WERI-Rb-1 (cell line): ENCODE measurements at regions not wholly inside any gene's neighbourhood (a gene's known extent, or its start where the extent isn't known, plus 50 kb on each side); places are given as distances from the start of the nearest gene placed in this dataset.

ENCODE experiments used
- DNase-seq: peaks from one replicate; pipeline ENCODE4 v3.0.0-alpha.2; 2020
- H3K27ac ChIP-seq: fragments of 250-450 bp; sonication (Bioruptor Pico); 2 replicates; pipeline ENCODE4 v1.5.1; 2020; ENCODE audit warnings: mild to moderate bottlenecking, moderate library complexity
- H3K27me3 ChIP-seq: fragments of 250-450 bp; sonication (Bioruptor Pico); 2 replicates; pipeline ENCODE4 v1.5.1; 2021; ENCODE audit warnings: mild to moderate bottlenecking, low read depth, moderate library complexity; ENCODE audit not compliant: insufficient read depth, severe bottlenecking
- H3K36me3 ChIP-seq: fragments of 250-450 bp; sonication (Bioruptor Pico); 2 replicates; pipeline ENCODE4 v1.5.1; 2020; ENCODE audit warnings: mild to moderate bottlenecking, moderate library complexity
- H3K4me3 ChIP-seq: 2 replicates; pipeline ENCODE4 v1.5.1; 2011; ENCODE audit warnings: low read depth, mild to moderate bottlenecking, control low read depth, low read length
- H3K9me3 ChIP-seq: fragments of 250-450 bp; sonication (Bioruptor Pico); 2 replicates; pipeline ENCODE4 v1.5.1; 2021; ENCODE audit warnings: mild to moderate bottlenecking, moderate library complexity; ENCODE audit not compliant: severe bottlenecking
- CTCF ChIP-seq: IDR thresholded peaks from 2 replicates; pipeline ENCODE4 v1.5.1; 2011; ENCODE audit warnings: low read depth, mild to moderate bottlenecking, control low read depth, inconsistent platforms, low read length

- no peaks in the 10 kb centered on the region for H3K9me3 ChIP-seq
- H3K27ac ChIP-seq = no peak overlapping the region
- TF ChIP-seq CTCF = no peak
- no peak overlapping the region for H3K4me3 ChIP-seq
- H3K36me3 ChIP-seq = no peaks in the 10 kb centered on the region
- peak; percentile 74 for DNase-seq
- H3K27me3 ChIP-seq = no peaks in the 10 kb centered on the region
Observed at GRCh38 chr2:121890041-121890440, 134.6 kb downstream of the TSN start.

GRCh38 chr2:121895723-121896571 is 140.5 kb downstream of the TSN start:
- Histone ChIP-seq H3K9me3 (no peaks in the 10 kb centered on the region), H3K27me3 (no peaks in the 10 kb centered on the region), H3K4me3 (no peak overlapping the region), H3K36me3 (no peaks in the 10 kb centered on the region), H3K27ac (no peak overlapping the region)
- no peak for DNase-seq
- no peak for TF ChIP-seq CTCF

- DNase-seq = peak; percentile 70
- H3K36me3 ChIP-seq = no peaks in the 10 kb centered on the region
- H3K27ac ChIP-seq = no peak overlapping the region
- no peak overlapping the region for H3K4me3 ChIP-seq
- no peaks in the 10 kb centered on the region for H3K9me3 ChIP-seq
- TF ChIP-seq CTCF = peak; percentile 90
- no peaks in the 10 kb centered on the region for H3K27me3 ChIP-seq
Observed at GRCh38 chr2:121897335-121897970, 142.0 kb downstream of the TSN start.

GRCh38 chr2:121898483-121898882 is 143.0 kb downstream of the TSN start:
- no peak for TF ChIP-seq CTCF
- no peak for DNase-seq
- Histone ChIP-seq H3K36me3 (no peaks in the 10 kb centered on the region), H3K9me3 (no peaks in the 10 kb centered on the region), H3K4me3 (no peak overlapping the region), H3K27ac (no peak overlapping the region), H3K27me3 (no peaks in the 10 kb centered on the region)

- no peak for DNase-seq
- Histone ChIP-seq H3K27ac (no peak overlapping the region), H3K36me3 (no peaks in the 10 kb centered on the region), H3K4me3 (no peak overlapping the region), H3K9me3 (no peaks in the 10 kb centered on the region), H3K27me3 (no peaks in the 10 kb centered on the region)
- no peak for TF ChIP-seq CTCF
Observed at GRCh38 chr2:121900391-121900790, 144.9 kb downstream of the TSN start.
